Stimulated activated CD4-positive, alpha-beta T cell treated with anti-CD3 and anti-CD28 coated beads, Interleukin-15, amount 100 ng/mL, for 24 hours (primary cell): ENCODE measurements at regions not wholly inside any gene's neighbourhood (a gene's known extent, or its start where the extent isn't known, plus 50 kb on each side); places are given as distances from the start of the nearest gene placed in this dataset.
A peak's percentile ranks its signal among the peaks of the same experiment; 100 is the strongest.

Experiments
- DNase-seq: peaks from one replicate; pipeline ENCODE4 v3.0.0-alpha.2; 2020

- no peak for DNase-seq
Measured at GRCh38 chr16:82345318-82345717, 175.3 kb upstream of the MPHOSPH6 start.

GRCh38 chr16:82344157-82344556, 174.1 kb upstream of the MPHOSPH6 start:
- DNase-seq, result no peak

GRCh38 chr16:82341146-82341669, 171.2 kb upstream of the MPHOSPH6 start:
- DNase-seq, result no peak

GRCh38 chr16:82340531-82340930, 170.5 kb upstream of the MPHOSPH6 start:
- no peak for DNase-seq

GRCh38 chr16:82337355-82337754, 167.3 kb upstream of the MPHOSPH6 start:
- DNase-seq, result no peak

GRCh38 chr16:82331974-82332750, 162.1 kb upstream of the MPHOSPH6 start:
- no peak for DNase-seq

- DNase-seq, result no peak
Measured at GRCh38 chr16:82331397-82331796, 161.4 kb upstream of the MPHOSPH6 start.

- no peak for DNase-seq
Measured at GRCh38 chr16:82329504-82330192, 159.6 kb upstream of the MPHOSPH6 start.

- DNase-seq, result no peak
Measured at GRCh38 chr16:82328881-82329469, 159.0 kb upstream of the MPHOSPH6 start.

- no peak for DNase-seq
Measured at GRCh38 chr16:82323171-82323570, 153.1 kb upstream of the MPHOSPH6 start.

GRCh38 chr16:82322177-82322576, 152.2 kb upstream of the MPHOSPH6 start:
- DNase-seq, result no peak

- DNase-seq, result no peak
Measured at GRCh38 chr16:82319038-82319437, 149.0 kb upstream of the MPHOSPH6 start.

GRCh38 chr16:82317411-82318167, 147.6 kb upstream of the MPHOSPH6 start:
- DNase-seq, result no peak

GRCh38 chr16:82313754-82314153, 143.7 kb upstream of the MPHOSPH6 start:
- DNase-seq, result no peak

- no peak for DNase-seq
Measured at GRCh38 chr16:82311528-82311927, 141.5 kb upstream of the MPHOSPH6 start.

- no peak for DNase-seq
Measured at GRCh38 chr16:82302042-82302727, 132.2 kb upstream of the MPHOSPH6 start.

- DNase-seq, result no peak
Measured at GRCh38 chr16:82301146-82301755, 131.2 kb upstream of the MPHOSPH6 start.

- DNase-seq, result peak; percentile 16
Measured at GRCh38 chr16:82300374-82300951, 130.4 kb upstream of the MPHOSPH6 start.

- no peak for DNase-seq
Measured at GRCh38 chr16:82298472-82298871, 128.4 kb upstream of the MPHOSPH6 start.

- no peak for DNase-seq
Measured at GRCh38 chr16:82295290-82296201, 125.5 kb upstream of the MPHOSPH6 start.
